NCI-H2171 (cell line): ENCODE measurements at regions not wholly inside any gene's neighbourhood (a gene's known extent, or its start where the extent isn't known, plus 50 kb on each side); places are given as distances from the start of the nearest gene placed in this dataset.

Experiments
- DNase-seq: peaks from one replicate; lab custom pipeline; 2025; lab: John Stamatoyannopoulos, UW

DNA sequence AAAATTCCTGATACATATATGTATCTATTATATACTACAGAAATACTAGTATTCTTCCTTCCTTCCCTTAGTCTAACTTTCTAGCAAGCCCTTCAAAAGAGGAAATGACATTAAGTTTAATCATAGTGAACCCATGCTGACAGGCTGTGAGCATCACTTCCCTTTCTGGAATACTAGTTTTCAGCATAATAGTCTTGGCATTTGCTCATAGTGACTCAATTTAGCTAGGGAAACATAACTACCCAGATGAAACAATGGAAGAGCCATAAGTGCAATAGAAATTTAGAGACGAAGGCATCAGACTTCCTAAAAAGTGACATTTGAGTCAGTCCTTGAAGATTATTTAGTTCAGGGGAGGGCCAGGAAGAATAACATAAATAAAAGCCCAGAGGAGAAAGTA, 184.5 kb upstream of the CRY1 start:
- no peak for DNase-seq

DNA sequence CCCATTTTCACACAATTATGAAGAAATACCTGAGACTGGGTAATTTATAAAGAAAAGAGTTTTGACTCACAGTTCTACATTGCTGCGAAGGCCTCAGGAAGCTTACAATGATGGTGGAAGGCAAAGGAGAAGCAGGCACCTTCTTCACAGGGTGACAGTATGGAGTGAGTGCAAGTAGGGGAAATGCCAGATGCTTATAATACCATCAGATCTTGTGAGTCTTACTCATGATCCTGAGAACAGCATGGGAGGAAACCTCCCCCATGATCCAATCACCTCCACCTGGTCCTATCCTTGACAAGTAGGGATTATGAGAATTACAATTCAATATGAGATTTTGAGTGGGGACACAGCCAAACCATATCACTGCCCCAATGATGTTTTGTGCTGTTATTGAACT, 189.3 kb upstream of the CRY1 start:
- DNase-seq, result no peak

DNA sequence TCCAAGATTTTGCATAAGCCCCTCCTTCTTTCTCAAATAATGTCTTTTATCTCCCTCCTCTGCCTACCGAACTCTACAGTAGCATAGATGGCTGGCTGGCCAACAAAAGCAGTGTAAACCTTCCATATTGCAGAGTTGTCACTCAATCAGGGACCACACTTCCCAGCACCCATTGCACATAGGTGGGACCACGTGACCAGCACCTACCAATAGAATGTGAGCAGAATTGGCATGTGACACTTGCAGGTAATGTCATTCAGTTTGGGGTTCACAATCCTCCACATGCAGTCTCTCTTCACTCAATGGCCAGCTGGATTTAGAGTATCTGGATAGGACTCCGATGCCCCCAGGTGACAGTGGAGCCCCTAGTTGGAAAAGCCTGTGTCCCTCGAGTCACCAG, 190.3 kb upstream of the CRY1 start:
- no peak for DNase-seq

DNA sequence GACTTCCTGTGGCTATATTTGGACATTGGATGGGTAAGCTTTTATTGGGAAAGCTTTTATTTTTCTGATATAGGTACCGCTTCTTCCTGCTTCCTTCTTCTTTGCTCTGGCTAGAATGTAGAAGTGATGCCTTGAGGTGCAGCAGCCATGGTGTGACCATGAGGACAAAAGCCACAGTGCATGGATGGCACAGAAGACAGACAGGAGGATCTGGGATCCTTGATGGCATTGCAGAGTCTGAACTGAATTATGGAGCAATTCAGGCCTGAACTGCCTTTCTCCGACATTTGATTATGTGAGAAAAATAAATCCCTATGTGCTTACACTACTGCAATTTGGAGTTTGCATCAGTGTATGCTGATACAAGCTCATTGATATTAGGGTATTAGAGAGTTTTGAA, 191.3 kb upstream of the CRY1 start:
- DNase-seq, result no peak

DNA sequence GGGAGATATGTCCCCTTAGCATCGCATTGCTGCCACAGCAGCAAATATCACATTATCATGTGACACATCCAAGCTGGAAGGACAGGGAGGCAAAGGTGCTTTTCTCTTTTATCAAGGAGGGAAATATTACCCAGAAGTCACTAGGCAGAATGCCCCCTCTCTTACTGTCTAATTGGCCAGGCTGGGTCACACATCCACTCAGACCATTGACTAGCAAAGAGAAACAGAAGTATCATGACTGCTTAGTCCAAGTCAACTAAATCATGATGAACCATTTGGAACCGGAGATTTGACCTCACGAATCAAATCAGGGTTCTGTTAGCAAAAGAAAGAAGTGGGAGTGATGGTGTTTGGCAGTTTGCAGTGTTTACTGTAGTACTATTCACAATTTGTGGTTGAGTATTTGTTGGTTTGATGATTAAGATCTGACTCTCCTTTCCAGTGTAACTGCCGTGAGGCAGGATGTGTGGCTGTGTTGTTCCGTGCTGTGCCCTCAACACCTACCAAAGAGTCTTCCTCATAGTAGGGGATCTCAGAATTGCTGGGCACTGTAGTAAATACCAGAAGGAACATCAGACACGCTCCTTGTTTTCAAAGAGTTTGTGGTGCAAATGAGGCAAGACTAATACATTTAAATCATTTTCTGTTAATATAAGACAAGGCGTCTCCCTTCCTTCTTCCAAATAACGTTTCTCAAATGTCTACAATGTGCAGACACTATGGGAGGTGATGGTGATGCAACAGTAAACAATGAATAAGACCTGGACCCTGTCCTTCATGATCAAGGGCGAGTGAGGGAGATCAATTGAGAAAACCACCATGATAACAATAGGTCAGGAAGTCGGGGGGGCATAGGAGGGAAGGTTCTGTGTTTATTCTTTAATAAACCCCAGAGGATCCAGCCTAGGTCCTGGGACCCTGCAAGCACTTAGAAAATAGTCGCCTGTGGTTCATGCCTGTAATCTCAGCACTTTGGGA, 194.4 kb upstream of the CRY1 start:
- DNase-seq, result no peak

DNA sequence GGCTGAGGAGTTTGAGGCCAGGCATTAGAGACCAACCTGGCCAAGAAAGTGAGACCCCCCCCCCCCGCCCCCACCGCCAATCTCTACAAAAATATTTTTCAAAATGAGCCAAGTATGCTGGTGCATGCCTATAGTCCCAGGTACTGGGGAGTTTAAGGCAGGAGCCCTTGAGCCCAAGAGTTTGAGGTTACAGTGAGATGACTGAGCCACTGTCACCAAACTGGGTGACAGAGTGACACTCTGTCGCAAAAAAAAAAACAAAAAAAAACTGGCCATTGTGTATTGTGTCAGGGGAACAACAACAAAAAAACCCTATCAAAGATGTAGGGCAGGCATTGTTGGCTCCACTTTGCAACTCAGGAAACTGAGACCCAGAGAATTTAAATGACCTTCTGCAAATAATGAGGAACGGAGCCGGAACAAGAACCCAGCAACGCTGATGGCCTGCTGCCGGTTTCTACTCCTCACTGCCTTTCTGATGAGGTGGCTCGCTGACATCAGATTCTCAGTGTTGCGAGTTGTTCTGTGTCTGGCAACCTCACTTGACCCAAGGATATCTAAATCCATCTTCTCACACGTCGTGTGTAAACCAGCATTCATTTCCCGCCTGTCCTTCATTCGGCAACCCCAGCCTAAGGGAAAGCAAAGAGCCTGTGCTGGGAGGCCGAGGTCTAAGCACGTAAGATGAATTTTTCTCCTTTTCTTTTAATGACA, 195.2 kb upstream of the CRY1 start:
- DNase-seq, result no peak

DNA sequence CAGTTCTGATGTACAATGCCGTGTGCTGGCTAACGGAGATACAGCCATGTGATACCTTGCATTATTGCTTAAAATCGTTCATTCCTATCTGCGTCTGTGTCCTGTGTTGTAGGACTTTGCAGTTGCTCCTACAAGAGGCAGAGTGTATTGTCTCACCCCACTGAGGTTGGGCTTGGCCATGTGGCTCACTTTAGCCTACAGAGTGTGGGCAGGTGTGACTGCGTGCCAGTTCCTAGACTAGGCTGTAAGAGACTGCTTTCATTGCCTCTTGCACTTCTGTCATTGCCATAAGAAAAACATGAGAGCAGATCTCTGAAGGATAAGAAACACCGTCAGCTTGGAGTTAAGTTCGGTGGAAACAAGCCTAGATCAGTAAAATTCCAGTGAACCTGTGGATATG, 197.7 kb upstream of the CRY1 start:
- no peak for DNase-seq

DNA sequence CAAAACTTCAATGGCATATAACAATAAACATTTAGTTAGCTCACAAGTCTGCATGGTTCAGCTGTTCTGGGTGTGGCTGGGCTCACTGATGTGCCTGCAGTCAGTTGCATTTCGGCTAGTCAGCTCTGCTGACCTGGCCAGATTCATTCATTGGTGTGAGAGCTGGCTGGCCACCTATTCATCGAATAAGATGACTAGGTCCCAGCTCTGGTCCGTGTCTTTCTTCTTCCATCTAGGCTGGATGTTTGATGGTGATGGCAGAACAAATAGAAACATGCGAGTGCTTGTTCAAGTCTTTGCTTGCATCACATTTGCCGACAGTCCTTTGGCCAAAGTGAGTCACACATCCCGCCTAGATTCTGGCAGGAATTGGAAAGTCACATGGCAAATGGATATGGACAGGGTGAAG, 203.3 kb upstream of the CRY1 start:
- DNase-seq, result no peak

DNA sequence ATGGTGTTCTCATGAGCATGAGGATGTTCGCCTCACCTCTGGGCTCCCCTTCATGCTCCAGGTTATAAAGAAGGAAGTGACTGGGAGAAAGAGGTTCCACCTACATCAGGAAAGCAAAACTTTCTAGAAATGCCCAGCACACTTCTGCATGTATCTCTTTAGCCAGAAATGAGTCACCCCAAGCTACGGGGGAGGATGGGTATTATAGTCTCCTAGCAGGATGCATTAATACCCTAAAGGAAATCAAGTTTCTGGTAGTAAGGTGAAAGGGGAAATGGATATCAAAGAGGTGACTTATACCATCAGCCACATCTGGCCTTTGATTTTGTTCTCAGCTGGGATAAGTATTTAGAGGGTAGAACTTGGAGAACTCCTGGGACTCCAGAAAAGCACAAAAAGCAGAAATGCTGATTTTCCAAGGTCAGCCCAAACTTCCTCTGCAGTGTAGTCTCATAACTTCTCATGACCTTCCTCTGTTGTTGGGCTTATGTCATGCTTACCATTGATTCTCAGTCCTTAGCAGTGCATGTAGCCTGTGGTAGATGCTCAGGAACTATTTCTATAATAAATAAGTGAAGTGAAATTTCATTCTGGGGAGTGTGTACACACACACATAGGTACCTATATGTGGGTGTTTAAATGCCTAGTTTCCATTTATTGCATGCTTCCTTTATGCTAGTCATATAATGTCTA, 209.4 kb upstream of the CRY1 start:
- DNase-seq, result no peak

DNA sequence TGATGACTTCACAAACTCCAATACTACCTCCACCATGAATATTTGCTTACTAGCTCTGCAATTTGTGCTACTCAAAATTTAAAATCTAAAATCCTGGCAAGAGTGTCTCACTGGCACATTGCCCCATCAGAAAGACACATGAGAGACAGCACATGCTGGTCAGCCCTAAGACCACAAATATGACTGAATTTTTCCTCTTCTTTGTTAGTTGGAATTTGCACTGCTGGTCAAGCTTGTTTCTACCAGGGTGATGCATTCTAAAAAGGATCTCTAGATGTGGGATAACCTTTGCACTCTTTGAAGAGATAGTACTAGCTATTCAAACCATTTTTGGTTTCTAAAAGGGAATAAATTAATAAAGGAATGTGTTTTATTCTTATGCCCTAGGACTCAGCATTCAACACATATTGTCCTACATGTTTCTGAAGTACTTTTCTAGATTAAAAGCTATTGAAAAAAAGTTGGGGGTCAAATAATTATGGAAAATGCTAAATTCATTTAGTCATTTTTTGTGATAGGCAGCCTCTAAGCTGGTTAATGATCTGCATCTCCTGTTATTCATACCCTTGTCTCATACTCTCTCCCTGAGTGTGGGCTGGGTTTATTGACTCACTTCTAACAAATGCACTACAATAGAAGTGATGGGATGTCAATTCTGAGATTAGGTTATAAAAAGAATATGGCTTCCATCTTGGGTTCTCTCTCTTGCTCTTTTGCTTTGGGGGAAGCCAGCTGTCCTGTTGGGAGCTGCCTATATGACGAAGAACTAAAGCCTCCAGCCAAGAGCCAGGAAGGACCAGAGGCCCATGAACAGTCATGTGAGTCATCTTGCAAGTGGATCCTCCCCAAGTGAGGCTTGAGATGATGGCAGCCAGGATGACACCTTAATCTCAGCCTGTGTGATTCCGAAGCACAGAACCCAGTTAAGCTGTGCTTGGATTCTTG, 211.5 kb upstream of the CRY1 start:
- DNase-seq, result no peak

DNA sequence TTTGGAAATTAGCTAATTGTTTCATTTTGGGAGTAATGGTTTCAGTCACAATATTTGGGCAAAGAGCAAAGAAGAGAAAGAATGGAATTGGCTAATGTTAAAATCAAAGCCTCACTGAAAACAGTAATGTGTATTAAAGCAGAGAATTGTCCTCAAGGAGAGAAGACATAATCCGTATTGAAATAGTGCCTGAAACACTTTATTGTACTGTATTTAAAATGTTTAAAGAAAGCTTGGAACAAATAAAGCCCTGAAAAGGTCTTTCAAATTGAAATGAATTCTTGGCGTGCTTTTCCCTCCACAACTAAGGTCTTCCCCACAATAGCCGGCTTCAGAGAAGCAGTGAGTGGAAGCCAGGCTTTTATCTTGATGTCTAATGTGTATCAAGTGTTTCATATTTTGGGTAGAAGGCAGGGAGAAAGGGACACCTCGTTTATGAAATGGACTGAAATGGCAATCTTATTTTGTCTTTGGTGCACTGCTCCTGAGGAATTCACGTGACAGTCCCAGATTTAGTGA, 212.9 kb upstream of the CRY1 start:
- no peak for DNase-seq

DNA sequence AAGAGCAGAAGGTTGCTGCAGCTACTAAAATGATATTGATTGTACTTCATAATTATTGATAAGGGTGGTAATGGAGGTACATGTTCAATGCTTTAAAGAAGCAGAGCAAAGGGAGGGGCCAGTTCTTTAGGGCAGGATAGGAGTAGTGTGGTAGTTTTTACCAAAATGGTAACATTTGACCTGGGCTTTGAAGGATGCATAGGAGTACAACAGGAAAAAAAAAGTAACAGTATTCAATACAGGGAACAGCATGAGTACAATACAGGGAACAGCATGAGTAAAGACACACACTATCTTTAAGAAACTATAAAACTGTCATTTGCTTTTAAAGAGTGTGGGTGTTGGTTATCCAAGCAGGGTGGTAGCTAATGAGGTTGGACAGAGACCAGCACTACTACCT, 215.0 kb upstream of the CRY1 start:
- no peak for DNase-seq

DNA sequence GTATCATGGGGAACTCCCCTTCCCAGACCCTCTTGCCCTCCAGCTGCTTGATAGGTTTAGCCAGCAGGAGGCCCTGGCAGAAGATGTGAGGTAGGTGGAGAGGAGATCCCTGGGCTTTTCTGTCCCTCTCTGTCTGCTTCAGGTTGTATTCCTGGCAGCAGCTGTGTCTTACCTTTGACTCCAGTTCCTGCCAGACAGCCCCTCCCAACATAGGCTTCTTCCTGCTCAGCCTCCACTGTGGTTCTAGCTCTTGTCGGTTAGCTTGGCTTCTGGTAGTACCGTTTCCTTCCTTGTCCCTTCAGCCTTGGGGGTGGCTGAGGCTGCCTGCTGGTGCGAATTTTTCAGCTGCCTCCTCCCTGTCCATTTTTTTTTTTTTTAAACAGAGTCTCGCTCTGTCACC, 215.7 kb upstream of the CRY1 start:
- no peak for DNase-seq

DNA sequence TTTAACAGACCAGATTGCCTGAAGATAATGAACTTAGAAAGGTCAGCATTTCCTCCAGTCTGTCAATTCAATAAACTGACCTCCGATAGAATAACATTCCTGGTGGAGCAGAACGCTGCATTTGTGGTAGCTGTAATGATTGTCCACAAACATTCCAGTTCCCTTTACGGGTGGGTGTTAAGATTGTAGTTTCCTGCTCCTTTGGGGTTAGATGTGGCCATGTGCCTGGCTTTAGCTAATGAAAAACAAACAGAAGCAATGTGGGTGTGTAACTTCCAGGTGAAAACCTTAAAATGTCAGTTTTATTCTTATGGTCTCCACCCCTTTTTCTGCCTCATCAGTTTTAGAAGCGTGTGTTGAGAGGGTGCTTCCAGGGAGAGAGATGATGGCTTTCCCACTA, 217.3 kb upstream of the CRY1 start:
- DNase-seq, result no peak

DNA sequence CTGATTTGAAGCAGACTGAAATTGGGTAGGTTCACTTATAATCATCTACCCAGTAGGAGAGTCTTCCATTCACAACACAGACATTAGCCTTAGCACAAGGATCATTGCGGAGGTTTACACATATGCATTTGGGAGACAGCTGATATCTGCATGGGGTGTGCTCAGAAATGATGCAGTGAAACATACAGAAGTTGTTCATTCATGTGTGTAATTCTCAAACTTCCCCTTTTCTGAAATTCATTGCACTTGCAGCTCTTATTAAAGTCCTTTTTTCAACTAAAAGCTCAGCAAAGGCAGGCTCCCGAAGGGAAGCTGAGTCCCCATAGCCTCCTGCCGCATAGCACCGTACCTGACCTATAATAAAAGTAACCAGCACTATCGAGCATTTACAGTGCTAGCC, 218.3 kb upstream of the CRY1 start:
- DNase-seq, result no peak

DNA sequence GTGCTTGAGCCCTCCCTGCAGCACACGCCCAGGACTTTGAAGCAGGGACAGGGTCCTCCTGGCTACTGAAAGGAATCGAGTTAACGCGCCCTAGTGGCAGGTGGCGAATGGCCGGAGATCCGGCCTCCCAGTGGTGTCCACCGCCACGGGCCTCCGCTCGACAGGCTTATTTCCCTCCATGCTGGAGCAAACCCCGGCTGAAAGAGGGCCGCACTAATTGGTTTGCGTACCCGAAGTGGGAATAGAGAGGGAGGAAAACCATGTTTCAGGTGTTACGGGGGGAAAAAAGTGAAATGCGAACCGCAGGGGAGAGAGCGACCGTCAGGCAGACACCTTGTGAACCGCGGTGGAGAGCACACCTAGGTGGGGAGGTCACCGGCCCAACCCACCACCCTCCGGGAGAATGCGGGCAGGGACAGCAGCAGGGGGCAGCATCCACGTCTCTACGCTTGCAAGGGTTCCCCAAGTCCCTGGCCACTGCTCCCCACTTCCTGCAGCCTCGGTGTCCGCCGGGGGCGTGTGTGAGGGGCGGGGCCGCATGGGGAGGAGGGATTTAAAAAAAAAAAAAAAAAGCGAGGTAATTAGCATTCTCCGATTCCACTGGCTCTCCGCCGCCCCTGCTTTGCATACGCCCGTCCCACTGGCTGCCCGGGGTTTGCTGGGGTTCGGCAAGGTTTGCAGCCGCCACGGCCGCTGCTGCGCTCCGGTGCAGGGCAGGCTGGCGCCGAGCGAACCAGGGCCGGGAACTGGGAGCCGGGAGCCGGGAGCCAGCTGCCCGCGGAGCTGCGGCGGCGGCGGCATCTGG, 224.6 kb upstream of the CRY1 start:
- peak; percentile 88 for DNase-seq

DNA sequence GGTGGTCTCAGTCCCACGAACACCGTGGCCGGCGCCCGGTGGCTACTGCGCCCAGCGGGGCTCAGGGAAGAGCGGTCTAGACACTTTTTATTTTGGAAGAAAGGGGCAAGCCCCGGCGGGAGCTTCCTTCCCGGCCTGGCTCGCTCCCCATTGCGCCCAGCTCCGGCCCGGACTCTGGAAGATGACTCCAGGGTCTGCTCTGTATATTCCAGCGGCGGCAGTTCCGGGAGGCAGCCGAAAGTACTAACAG, 225.1 kb upstream of the CRY1 start:
- no peak for DNase-seq

DNA sequence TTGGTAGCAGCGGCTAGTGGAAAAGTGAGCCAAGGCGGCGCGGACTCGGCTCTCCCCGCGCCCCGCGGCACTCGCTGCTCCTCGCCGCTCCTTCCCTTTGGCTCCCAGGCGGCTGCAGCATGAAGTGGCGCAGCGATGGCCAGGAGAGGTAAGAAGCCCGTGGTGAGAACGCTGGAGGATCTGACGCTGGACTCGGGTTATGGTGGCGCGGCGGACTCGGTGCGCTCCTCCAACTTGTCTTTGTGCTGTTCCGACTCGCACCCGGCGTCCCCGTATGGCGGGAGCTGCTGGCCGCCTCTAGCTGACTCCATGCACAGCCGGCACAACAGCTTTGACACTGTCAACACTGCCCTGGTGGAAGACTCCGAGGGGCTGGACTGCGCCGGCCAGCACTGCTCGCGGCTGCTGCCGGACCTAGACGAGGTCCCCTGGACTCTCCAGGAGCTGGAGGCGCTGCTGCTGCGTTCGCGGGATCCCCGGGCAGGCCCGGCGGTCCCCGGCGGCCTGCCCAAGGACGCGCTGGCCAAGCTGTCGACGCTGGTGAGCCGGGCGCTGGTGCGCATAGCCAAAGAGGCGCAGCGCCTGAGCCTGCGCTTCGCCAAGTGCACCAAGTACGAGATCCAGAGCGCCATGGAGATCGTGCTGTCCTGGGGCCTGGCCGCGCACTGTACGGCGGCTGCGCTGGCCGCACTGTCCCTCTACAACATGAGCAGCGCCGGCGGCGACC, 225.6 kb upstream of the CRY1 start:
- DNase-seq, result peak; percentile 35

DNA sequence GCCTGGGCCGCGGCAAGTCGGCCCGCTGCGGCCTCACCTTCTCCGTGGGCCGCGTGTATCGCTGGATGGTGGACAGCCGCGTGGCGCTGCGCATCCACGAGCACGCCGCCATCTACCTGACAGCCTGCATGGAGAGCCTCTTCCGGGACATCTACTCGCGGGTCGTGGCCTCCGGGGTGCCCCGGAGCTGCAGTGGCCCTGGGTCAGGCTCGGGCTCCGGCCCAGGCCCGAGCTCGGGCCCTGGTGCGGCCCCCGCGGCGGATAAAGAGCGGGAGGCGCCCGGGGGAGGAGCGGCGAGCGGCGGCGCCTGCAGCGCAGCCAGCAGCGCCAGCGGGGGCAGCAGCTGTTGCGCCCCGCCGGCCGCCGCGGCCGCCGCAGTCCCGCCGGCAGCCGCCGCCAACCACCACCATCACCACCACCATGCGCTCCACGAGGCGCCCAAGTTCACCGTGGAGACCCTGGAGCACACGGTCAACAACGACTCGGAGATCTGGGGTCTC, 226.2 kb upstream of the CRY1 start:
- DNase-seq, result peak; percentile 50
